Coronary artery (tissue), 2 donors: ENCODE measurements at regions not wholly inside any gene's neighbourhood (a gene's known extent, or its start where the extent isn't known, plus 50 kb on each side); places are given as distances from the start of the nearest gene placed in this dataset.

ENCODE experiments used
- DNase-seq: peaks from one replicate; pipeline ENCODE4 v3.0.0-alpha.2; 2017; ENCODE audit warnings: low spot score
- H3K27ac ChIP-seq, 2 donors: fragments of 200-600 bp; sonication (generic); one replicate each; pipeline ENCODE4 v1.5.1; 2016 to 2019
- H3K4me3 ChIP-seq: fragments of 200-600 bp; sonication (generic); 2 replicates; pipeline ENCODE4 v1.5.1; 2016; ENCODE audit warnings: mild to moderate bottlenecking, moderate library complexity
- CTCF ChIP-seq: fragments of 200-600 bp; sonication (generic); IDR thresholded peaks from one replicate; pipeline ENCODE4 v1.5.1; 2019; ENCODE audit warnings: antibody characterized with exemption

- TF ChIP-seq CTCF = no peak
- Histone ChIP-seq H3K27ac (no peak overlapping the region), H3K4me3 (no peak overlapping the region)
- DNase-seq = no peak
Observed at GRCh38 chr2:2413525-2413924, 82.5 kb upstream of the MYT1L start.

GRCh38 chr2:2410987-2411386, 79.9 kb upstream of the MYT1L start:
- no peak for TF ChIP-seq CTCF
- Histone ChIP-seq H3K4me3 (no peak overlapping the region), H3K27ac (no peak overlapping the region)
- no peak for DNase-seq

DNA sequence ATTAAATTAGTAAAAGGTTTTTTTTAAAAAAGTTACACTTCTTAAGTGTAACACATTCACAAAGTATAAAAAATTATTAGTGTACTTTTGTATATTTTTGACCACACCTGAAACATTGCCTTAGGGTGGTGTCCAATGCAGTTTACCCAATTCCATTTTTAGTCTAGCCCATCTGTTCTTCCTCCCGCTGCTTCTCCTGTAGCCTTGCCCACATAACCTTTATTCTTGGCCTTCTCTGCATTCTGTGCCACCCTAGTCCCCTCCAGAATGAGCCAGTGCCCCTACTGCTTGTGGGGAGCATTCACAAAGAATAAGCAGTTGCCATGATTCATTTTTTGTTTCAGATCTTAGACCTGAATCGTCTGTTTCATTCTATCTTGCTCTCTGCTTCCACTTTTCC, 78.4 kb upstream of the MYT1L start:
- DNase-seq = no peak
- H3K27ac ChIP-seq = no peak overlapping the region
- no peak for TF ChIP-seq CTCF
- H3K4me3 ChIP-seq = no peak overlapping the region

- no peak for TF ChIP-seq CTCF
- Histone ChIP-seq H3K4me3 (no peak overlapping the region), H3K27ac (no peak overlapping the region)
- no peak for DNase-seq
Observed at GRCh38 chr2:2405780-2406179, 74.7 kb upstream of the MYT1L start.

DNA sequence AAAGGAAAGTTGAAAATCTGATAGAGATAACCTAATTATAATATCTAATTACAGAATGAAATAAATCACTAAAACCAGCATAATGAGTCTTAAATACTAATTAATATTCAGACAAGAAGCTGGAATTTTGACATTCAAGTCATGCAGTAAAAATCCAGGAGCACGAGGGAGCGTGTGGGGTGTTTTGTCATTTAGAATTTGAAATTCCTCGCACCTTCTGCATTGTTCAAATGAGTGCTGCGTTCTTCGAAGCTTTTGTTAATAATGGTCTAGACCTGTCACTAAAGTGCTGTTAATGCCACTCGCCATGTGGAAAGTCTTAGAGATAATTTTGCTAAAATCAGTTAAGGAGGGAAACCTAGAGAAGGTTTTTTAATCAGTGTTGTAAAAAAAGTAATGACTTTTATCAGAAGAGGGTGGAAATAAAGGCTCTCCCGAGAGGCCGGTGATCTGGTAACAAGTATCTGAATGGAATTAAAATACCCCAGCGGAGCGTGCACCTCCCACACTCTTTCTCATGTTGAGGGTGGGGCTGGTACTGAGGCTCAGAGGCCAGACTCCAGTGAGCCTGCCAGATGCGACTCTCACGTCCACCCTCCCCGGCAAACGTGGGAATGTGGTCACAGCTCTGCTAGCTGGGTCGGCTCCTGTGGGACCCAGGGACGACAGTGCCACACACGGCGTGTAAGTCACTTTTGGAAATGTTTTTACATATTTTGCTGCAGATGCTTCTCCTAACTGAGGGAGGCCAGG, 69.4 kb upstream of the MYT1L start:
- no peak for TF ChIP-seq CTCF
- DNase-seq = no peak
- Histone ChIP-seq H3K27ac (no peak overlapping the region), H3K4me3 (no peak overlapping the region)

- no peak overlapping the region for H3K27ac ChIP-seq
- H3K4me3 ChIP-seq = no peak overlapping the region
- no peak for TF ChIP-seq CTCF
- no peak for DNase-seq
Observed at GRCh38 chr2:2399396-2399795, 68.3 kb upstream of the MYT1L start.

DNA sequence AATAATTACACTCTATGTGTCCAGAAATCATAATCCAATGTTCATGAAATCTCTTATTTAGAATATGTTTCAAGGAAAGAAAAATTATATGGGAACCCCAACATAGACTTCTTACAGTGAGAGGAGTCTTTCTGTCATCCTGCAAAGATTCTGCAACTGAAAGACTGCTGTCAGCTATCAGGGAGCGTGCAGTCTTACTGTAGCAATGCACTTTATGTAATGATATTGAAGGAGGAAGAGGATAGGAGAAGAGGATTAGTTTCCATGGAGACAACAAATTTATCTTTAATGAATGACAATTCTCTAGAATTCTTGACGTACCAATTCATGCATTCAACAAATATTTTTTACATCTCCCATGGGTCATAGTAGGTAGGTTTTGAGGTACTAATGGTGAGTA, 61.3 kb upstream of the MYT1L start:
- H3K4me3 ChIP-seq = no peak overlapping the region
- H3K27ac ChIP-seq = no peak overlapping the region
- DNase-seq = no peak
- TF ChIP-seq CTCF = no peak
